ENCODE measurements at regions not wholly inside any gene's neighbourhood (a gene's known extent, or its start where the extent isn't known, plus 50 kb on each side); places are given as distances from the start of the nearest gene placed in this dataset.

GRCh38 chr7:64916-65341 is 127.4 kb upstream of the FAM20C start:
- TF ChIP-seq RAD21 (IDR thresholded peaks at IDR 0.05; ENCODE audit: low read depth), result no peak
- TF ChIP-seq ZBTB7A (IDR thresholded peaks at IDR 0.05; ENCODE audit: low read depth), result no peak
- no peak for TF ChIP-seq EP300 (IDR thresholded peaks at IDR 0.05; ENCODE audit: borderline replicate concordance)
- TF ChIP-seq TAF1 (IDR thresholded peaks at IDR 0.05; ENCODE audit: low read depth), result no peak
- TF ChIP-seq MAX (IDR thresholded peaks at IDR 0.05), result no peak
- TF ChIP-seq TEAD4 (IDR thresholded peaks at IDR 0.05), result no peak
- TF ChIP-seq REST (IDR thresholded peaks at IDR 0.05; ENCODE audit: low read depth), result no peak
- no peak for TF ChIP-seq USF1 (IDR thresholded peaks at IDR 0.05)
- no peak for TF ChIP-seq YY1 (IDR thresholded peaks at IDR 0.05; ENCODE audit: low read depth)
- TF ChIP-seq TCF12 (IDR thresholded peaks at IDR 0.05; ENCODE audit: low read depth), result no peak
- no peak for TF ChIP-seq CEBPB (IDR thresholded peaks at IDR 0.05)
- TF ChIP-seq FOXM1 (IDR thresholded peaks at IDR 0.05; ENCODE audit: borderline replicate concordance, low read depth), result no peak
